GM18519 (cell line): ENCODE measurements at regions not wholly inside any gene's neighbourhood (a gene's known extent, or its start where the extent isn't known, plus 50 kb on each side); places are given as distances from the start of the nearest gene placed in this dataset.
"Not testable (repeated sequence)": the region's sequence is repeated elsewhere in the genome, so short reads cannot be mapped to it uniquely, and the experiment has no call there.

Source experiments
- ATAC-seq: cut with Tn5 transposase; IDR thresholded peaks from one replicate; pipeline ENCODE4 v1.9.1; 2021; ENCODE audit warnings: mild to moderate bottlenecking, moderate library complexity; ENCODE audit not compliant: unreplicated experiment, low FRiP score

- no peak for ATAC-seq
These were observed 154.7 kb upstream of the CDK1 start for GRCh38 chr10:60623627-60624026.

DNA sequence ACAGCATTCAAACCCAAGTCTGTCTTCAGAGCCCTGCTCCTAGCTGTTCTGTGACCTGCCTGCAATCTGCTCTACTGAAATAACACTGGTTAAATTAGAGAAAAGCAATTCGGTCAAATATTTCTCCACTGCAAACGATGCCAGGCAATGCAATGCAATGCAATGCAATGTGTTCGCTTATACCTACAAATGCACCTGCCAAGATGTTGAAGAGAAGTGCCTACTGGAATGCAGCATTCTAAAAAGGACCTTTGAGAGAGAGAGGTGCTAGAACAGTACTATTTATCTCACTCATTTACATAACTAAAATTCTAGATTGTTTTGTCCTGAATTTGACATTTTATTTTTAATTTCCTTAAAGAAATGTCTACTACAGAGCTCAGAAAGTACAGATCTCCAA is 157.3 kb upstream of the CDK1 start:
- ATAC-seq = no peak

GRCh38 chr10:60618861-60619260 is 159.4 kb upstream of the CDK1 start:
- ATAC-seq = no peak

DNA sequence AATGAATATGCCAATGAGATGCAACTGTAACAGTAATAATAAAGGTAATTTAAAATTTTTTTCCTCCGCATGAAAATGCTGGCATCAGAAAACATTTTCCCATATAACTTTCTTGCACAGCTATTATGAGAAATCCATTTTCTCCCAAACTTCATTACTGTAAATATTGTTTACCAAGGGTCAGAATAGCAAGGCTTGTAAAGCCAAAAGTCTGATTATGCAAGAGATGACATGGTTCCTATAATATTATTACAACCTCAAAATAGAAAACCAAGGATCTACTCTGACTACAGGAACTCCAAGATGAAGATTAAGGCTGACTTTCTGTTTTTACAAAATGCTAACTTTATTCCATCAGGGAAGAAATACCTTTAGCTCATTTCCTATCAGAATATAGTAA is 162.7 kb upstream of the CDK1 start:
- ATAC-seq = no peak

DNA sequence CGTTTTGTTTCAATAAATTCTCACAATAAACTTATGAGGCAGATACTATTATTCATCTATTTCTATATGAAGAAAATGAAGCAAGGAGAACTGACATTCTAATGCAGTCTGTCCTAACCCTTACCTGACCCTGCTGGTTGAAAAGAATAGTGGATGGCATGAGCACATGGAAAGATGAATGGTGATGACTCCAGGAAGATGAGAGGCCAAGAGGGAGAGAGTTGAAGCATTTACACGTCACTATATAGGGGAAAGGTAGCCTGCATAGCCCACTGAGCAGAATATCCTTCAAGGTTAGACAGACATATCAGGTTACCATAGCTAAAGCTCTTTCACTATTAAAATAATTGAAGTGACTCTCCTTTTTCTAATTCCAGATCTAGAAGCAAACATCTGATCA is 163.9 kb upstream of the CDK1 start:
- no peak for ATAC-seq

DNA sequence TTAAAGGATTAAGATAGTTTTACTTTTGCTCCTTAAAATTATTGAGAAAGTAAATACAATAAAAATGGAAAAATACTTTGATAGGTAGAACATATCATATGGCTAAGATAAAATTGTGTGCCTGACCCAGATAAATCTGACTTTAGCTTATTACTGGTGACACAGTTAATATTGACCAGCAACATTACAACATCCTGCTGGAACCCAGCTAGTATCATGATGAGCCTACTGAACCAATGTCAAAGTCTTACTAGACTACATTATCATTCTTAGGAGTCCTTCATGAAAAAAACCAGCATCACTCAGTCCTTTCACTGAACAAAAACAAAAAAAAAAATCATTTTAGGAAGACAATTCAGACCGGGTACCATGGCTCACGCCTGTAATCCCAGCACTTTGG is 164.8 kb upstream of the CDK1 start:
- no peak for ATAC-seq

DNA sequence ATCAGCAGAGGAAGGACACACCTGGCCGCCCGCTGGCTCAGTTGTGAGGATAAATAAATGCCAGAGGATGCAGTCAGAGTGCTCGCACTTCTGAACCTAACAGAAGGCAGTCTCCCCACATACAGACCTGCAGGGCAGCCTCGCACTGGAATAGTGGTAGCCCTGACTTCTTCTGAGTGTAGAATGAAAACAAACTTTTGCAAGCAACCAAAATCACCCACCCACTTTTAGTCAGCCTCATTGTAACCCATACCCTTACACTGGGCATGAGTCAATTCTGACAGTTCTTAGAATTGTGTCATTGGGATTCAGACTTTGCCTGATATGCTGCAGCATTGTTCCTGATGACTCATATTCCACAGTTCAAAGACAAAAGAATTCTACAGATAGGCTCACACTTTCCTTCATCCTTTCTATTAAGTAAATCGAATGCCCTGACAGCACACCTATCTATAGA is 167.0 kb upstream of the CDK1 start:
- no peak for ATAC-seq

DNA sequence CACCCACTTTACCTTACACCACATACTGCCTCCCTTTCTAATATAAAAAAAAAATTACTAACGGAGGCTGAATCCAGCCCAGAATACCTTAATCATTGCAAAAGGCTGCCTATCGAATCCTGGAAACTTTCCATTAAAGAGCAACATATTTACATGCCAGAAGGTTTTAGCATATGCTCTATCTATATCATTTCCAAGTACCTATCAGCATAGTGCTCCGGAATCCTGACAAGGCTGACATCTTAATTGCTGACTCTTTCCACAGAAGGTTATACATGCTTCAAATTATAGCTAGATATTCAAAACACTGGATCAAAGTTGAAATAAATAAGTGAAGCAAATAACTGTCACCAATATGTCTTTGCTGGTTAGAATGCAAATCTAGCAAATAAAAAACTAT is 170.9 kb upstream of the CDK1 start:
- no peak for ATAC-seq

- ATAC-seq = no peak
These were observed 171.8 kb upstream of the CDK1 start for GRCh38 chr10:60606343-60607080.

DNA sequence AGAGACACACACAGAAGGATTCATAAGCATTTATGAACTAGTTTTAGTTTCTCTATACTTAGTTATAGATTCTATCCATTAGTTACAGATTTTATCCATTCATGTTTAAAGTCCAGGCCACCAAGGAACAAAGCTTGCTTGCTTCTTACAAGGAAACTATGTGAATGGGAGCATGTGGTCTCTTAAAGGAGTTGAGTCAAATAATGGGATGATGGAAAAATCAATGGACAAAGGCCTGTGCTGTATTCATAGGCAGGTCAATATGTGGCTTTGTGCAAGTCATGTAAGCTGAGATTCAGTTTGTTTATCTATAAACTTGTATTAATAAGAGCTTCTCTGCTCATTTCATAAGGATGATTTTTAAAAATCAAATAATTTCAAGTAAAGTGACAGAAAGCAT is 172.8 kb upstream of the CDK1 start:
- no peak for ATAC-seq

DNA sequence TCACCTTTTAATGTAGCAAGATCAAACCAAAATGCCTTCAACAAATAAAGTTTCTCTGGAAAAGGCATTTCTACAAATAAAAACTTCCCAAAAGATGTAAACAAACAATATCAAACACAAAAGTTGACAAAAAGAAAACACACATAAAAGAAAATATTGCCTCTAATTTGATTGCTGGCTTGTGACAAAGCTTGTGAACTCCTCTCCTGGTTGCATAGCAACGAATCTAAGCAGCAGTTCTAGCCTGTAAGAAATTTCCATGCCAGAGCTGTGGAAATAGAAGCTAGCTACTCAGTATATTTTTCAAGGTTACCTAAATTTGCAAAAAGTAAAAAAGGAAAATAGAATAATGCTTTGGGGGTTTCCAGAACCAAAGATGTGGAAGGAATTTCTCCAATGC is 173.9 kb upstream of the CDK1 start:
- no peak for ATAC-seq

DNA sequence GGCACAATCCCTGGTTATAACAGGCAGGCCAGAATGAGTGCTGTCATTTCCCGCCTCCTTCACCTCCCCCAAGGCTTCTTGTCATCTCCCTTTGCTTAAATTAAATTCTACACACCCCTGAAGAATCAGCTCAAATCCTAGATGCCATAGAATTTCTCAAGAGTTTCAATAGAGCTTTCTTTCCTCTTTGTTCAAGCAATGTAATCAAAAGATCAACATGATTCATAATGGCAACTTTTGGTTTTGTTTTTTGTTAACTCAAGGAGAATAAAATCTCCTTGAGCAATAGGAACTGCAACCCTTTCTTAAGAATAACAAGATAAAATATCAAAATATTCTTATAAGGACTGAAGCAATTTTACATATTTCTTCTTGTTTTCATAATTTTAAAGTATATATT is 180.8 kb upstream of the CDK1 start:
- ATAC-seq = no peak

- ATAC-seq = no peak
These were observed 182.4 kb upstream of the CDK1 start for GRCh38 chr10:60595852-60596251.

GRCh38 chr10:60594476-60595051 is 183.7 kb upstream of the CDK1 start:
- ATAC-seq = peak; percentile 75

DNA sequence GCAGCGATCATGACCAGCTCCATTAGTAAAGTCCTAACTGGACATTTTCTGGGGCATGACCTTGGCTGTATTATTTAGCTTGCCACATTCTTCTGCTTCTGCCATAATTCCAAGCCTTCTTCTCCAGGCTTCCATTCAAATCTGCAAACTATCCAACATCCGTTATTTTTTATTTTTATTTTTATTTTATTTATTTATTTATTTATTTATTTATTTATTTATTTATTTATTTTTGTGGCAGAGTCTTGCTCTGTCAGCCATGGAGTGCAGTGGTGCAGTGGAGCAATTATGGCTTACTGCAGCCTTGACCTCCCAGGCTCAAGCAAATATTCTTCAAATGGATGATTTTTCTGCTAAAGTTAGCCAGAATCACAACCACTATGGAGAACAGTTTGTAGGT is 187.2 kb upstream of the CDK1 start:
- ATAC-seq = no peak

DNA sequence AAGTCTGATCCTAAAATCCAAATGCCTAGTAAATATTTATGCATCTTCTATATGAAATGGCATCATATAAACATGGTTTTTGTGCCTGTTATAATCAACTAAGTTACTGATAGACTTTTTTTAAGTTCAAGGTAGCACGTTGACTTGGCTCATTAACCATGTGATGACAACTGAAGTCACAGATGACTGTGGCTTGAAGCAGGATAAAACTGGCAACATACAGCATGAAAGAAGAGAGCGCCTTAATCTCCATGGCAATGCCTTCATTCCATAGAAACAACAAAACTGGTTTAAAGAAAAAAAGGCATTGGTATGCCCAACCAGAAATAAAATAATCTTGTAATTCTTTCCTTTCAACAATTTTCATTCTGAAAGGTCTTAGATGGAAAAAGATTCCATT is 188.9 kb upstream of the CDK1 start:
- no peak for ATAC-seq

- ATAC-seq = not testable (repeated sequence)
These were observed 192.1 kb upstream of the ANK3 start for GRCh38 chr10:60581782-60582181.

- no peak for ATAC-seq
These were observed 188.5 kb upstream of the ANK3 start for GRCh38 chr10:60578217-60578616.

DNA sequence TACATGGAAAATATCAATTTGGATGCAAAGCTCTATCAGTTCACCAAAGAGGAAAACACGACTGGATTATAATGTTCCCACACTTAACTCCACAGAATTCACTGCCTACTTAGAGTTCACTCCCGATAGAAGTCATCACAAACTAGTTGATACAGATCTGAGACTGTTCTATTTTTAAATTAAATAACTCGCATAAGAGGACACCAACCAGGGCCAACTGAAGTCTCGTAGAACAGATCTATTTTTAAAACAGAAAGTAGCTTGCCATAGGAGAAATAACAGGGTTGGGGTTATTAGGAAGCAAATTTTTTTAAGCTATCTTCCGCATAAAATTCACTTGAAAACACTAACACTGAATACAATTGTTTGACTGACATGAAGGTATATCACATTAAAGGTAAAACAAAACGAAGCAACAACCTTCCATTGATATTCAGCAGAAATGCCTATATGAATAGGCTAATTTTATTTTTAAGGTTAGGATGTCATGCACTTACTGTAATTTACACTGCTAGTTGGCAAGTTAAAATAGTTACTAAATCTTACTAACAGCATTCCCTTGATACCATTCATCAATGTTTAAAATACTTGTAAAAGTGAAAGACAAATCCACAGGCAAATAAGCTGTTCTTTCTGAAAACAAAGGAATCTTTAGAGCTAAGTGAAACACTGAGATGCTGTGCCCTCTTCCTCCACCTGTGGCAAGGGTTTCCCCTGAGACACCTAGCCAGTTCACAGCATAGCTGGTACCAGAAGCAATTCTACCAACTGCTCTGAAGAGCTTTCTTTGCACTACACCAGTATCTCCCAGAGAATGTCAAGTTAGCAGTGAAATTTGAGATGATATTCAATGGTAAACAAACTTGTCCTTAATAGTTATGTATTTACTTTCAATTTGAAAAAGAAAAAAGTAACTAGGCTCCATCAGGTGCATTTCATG is 186.7 kb upstream of the ANK3 start:
- no peak for ATAC-seq

- no peak for ATAC-seq
These were observed 185.4 kb upstream of the ANK3 start for GRCh38 chr10:60575105-60575504.

GRCh38 chr10:60574388-60574787 is 184.7 kb upstream of the ANK3 start:
- no peak for ATAC-seq
